MCF 10A (cell line): ENCODE measurements at regions not wholly inside any gene's neighbourhood (a gene's known extent, or its start where the extent isn't known, plus 50 kb on each side); places are given as distances from the start of the nearest gene placed in this dataset.

ENCODE experiments used
- BruUV-seq: library from RNA; stranded (reverse); fragments of 400-500 nt; replicated peaks from 2 replicates; lab custom pipeline; 2021; lab: Mats Ljungman, UMichigan
- CTCF ChIA-PET: fragments of 300-600 bp; sonication (Branson Sonifier 250); formaldehyde crosslinking; extraction: SDS; loops from one replicate; lab custom pipeline; 2021; ENCODE audit warnings: antibody characterized with exemption, inconsistent platforms; lab: Yijun Ruan, JAX
- POLR2A ChIA-PET: fragments of 300-600, 350-650 bp; sonication (Branson Sonifier 250); formaldehyde crosslinking; extraction: SDS; loops from one replicate; lab custom pipeline; 2020; ENCODE audit warnings: antibody characterized with exemption, inconsistent platforms; lab: Yijun Ruan, JAX
- DNase-seq: peaks from one replicate; pipeline ENCODE4 v3.0.0-alpha.2; 2018; ENCODE audit not compliant: unreplicated experiment
- H3K27ac Mint-ChIP-seq: one replicate; pipeline ENCODE4 v1.8.0; 2022; ENCODE audit warnings: mild to moderate bottlenecking, low read depth, mixed read lengths; ENCODE audit not compliant: unreplicated experiment
- H3K27me3 Mint-ChIP-seq: one replicate; pipeline ENCODE4 v1.8.0; 2022; ENCODE audit warnings: mixed read lengths; ENCODE audit not compliant: insufficient read depth, unreplicated experiment
- H3K36me3 Mint-ChIP-seq: one replicate; pipeline ENCODE4 v1.8.0; 2022; ENCODE audit warnings: mild to moderate bottlenecking, moderate library complexity, mixed read lengths; ENCODE audit not compliant: insufficient read depth, unreplicated experiment
- H3K4me1 Mint-ChIP-seq: one replicate; pipeline ENCODE4 v1.8.0; 2022; ENCODE audit warnings: mixed read lengths; ENCODE audit not compliant: insufficient read depth, unreplicated experiment
- H3K4me3 Mint-ChIP-seq: one replicate; pipeline ENCODE4 v1.8.0; 2022; ENCODE audit warnings: mild to moderate bottlenecking, moderate library complexity, mixed read lengths; ENCODE audit not compliant: unreplicated experiment
- H3K9me3 Mint-ChIP-seq: one replicate; pipeline ENCODE4 v1.8.0; 2022; ENCODE audit warnings: mixed read lengths; ENCODE audit not compliant: unreplicated experiment
- intact Hi-C: fragments of 100-400 bp; cut with micrococcal nuclease; formaldehyde crosslinking; loops from 2 replicates; pipeline ENCODE4 v1.14.1; 2022
- TF ChIP-seq, protein P1 (sequence below): fragments of 200-600 bp; IDR thresholded peaks from one replicate; pipeline ENCODE4 v1.8.0; 2022; ENCODE audit warnings: antibody characterized with exemption, mild to moderate bottlenecking; ENCODE audit not compliant: unreplicated experiment

GRCh38 chr10:36265741-36266140 lies 623.6 kb upstream of the FZD8 start:
- POLR2A ChIA-PET: interaction anchor here (1.2 kb wide), 1 partner anchor 199 kb away, joined by 3 read pairs; no protein-coding TSS in a partner anchor
- CTCF ChIA-PET: no interaction called here
- H3K4me3 Mint-ChIP-seq: no peak overlapping the region
- no peaks in the 10 kb centered on the region for H3K36me3 Mint-ChIP-seq
- peak overlapping the region; percentile 87 for H3K27ac Mint-ChIP-seq
- no peak for DNase-seq
- intact Hi-C loops: no loop called here
- no peaks in the 10 kb centered on the region for H3K27me3 Mint-ChIP-seq
- peaks cover 25% of the 10 kb centered on the region for H3K4me1 Mint-ChIP-seq
- BruUV-seq: no TSS peak
- peaks cover 8% of the 10 kb centered on the region for H3K9me3 Mint-ChIP-seq
- TF ChIP-seq, protein P1, sequence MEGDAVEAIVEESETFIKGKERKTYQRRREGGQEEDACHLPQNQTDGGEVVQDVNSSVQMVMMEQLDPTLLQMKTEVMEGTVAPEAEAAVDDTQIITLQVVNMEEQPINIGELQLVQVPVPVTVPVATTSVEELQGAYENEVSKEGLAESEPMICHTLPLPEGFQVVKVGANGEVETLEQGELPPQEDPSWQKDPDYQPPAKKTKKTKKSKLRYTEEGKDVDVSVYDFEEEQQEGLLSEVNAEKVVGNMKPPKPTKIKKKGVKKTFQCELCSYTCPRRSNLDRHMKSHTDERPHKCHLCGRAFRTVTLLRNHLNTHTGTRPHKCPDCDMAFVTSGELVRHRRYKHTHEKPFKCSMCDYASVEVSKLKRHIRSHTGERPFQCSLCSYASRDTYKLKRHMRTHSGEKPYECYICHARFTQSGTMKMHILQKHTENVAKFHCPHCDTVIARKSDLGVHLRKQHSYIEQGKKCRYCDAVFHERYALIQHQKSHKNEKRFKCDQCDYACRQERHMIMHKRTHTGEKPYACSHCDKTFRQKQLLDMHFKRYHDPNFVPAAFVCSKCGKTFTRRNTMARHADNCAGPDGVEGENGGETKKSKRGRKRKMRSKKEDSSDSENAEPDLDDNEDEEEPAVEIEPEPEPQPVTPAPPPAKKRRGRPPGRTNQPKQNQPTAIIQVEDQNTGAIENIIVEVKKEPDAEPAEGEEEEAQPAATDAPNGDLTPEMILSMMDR: no peak

GRCh38 chr10:36263871-36264270 lies 621.8 kb upstream of the FZD8 start:
- Mint-ChIP-seq H3K27me3 (no peaks in the 10 kb centered on the region), H3K27ac (no peak overlapping the region), H3K4me1 (peaks cover 21% of the 10 kb centered on the region), H3K9me3 (peaks cover 15% of the 10 kb centered on the region), H3K4me3 (no peak overlapping the region), H3K36me3 (no peaks in the 10 kb centered on the region)
- TF ChIP-seq, protein P1: no peak
- no peak for DNase-seq
- ChIA-PET POLR2A (no interaction called here), CTCF (no interaction called here)
- intact Hi-C loops: no loop called here
- no TSS peak for BruUV-seq

- Mint-ChIP-seq H3K27ac (peak overlapping the region; percentile 91), H3K27me3 (no peaks in the 10 kb centered on the region), H3K9me3 (peaks cover 20% of the 10 kb centered on the region), H3K4me1 (peaks cover 41% of the 10 kb centered on the region), H3K36me3 (peaks cover 2% of the 10 kb centered on the region), H3K4me3 (peak overlapping the region; percentile 44)
- ChIA-PET CTCF (no interaction called here), POLR2A (interaction anchor here (0.5 to 2.5 kb wide), 12 partner anchors 9 to 617 kb away, joined by 3 to 31 read pairs (median 4); no protein-coding TSS in a partner anchor)
- DNase-seq: peak; percentile 55
- intact Hi-C loops: no loop called here
- TF ChIP-seq, protein P1: no peak
- BruUV-seq: no TSS peak
Observed at GRCh38 chr10:36256948-36257356, 614.9 kb upstream of the FZD8 start.

DNA sequence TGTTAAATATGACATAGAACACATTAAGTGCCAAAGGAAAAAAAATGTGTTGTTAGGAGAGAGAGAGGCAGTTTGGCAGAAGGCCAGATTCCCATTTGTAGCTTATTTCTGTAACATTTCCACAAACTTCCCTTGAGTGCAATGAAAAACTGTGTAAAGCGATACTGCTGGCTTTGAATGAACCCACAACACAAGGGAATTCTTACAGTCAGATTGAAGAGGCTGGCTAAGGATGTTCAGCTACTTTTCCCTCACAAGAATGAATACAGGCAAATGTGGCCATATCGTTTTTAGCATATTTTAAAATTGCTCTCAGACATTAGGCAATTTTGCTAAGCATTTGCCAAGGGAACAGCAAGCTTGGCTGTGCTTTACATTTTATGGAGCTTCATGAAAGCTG lies 614.1 kb upstream of the FZD8 start:
- BruUV-seq: no TSS peak
- Mint-ChIP-seq H3K36me3 (peaks cover 7% of the 10 kb centered on the region), H3K4me1 (peaks cover 41% of the 10 kb centered on the region), H3K4me3 (peak overlapping the region; percentile 44), H3K27me3 (no peaks in the 10 kb centered on the region), H3K9me3 (peaks cover 20% of the 10 kb centered on the region), H3K27ac (peak overlapping the region; percentile 91)
- intact Hi-C loops: no loop called here
- CTCF ChIA-PET: no interaction called here
- DNase-seq: peak; percentile 27
- POLR2A ChIA-PET: interaction anchor here (0.5 to 2.5 kb wide), 12 partner anchors 8 to 616 kb away, joined by 3 to 31 read pairs (median 4); no protein-coding TSS in a partner anchor
- TF ChIP-seq, protein P1: no peak
